ENCODE measurements at regions not wholly inside any gene's neighbourhood (a gene's known extent, or its start where the extent isn't known, plus 50 kb on each side); places are given as distances from the start of the nearest gene placed in this dataset.
"Not testable (repeated sequence)": the region's sequence is repeated elsewhere in the genome, so short reads cannot be mapped to it uniquely, and the experiment has no call there.

- Histone ChIP-seq H4K20me1 (no peaks in the 10 kb centered on the region), H3K36me3 (no peaks in the 10 kb centered on the region), H3K4me2 (peak overlapping the region; percentile 1; the same call in 1 of the 2 replicates), H3K9me3 (no peaks in the 10 kb centered on the region), H3K9ac (no peak overlapping the region), H3K27me3 (no peaks in the 10 kb centered on the region), H3K4me3 (no peak overlapping the region), H3K4me1 (peaks cover 51% of the 10 kb centered on the region), H3K27ac (no peak overlapping the region)
- TF ChIP-seq Cebpa-rat (IDR thresholded peaks at IDR 0.05) = no peak
Observed at GRCh38 chr6:21751608-21752007, 158.1 kb downstream of the SOX4 start.

GRCh38 chr6:21752054-21752811 is 158.7 kb downstream of the SOX4 start:
- Histone ChIP-seq H3K4me2 (peak overlapping the region; percentile 1; the same call in 1 of the 2 replicates), H3K4me3 (no peak overlapping the region), H3K27ac (no peak overlapping the region), H3K4me1 (peaks cover 51% of the 10 kb centered on the region), H3K36me3 (no peaks in the 10 kb centered on the region), H3K9me3 (no peaks in the 10 kb centered on the region), H4K20me1 (no peaks in the 10 kb centered on the region), H3K9ac (no peak overlapping the region), H3K27me3 (no peaks in the 10 kb centered on the region)
- TF ChIP-seq Cebpa-rat (IDR thresholded peaks at IDR 0.05) = no peak

DNA sequence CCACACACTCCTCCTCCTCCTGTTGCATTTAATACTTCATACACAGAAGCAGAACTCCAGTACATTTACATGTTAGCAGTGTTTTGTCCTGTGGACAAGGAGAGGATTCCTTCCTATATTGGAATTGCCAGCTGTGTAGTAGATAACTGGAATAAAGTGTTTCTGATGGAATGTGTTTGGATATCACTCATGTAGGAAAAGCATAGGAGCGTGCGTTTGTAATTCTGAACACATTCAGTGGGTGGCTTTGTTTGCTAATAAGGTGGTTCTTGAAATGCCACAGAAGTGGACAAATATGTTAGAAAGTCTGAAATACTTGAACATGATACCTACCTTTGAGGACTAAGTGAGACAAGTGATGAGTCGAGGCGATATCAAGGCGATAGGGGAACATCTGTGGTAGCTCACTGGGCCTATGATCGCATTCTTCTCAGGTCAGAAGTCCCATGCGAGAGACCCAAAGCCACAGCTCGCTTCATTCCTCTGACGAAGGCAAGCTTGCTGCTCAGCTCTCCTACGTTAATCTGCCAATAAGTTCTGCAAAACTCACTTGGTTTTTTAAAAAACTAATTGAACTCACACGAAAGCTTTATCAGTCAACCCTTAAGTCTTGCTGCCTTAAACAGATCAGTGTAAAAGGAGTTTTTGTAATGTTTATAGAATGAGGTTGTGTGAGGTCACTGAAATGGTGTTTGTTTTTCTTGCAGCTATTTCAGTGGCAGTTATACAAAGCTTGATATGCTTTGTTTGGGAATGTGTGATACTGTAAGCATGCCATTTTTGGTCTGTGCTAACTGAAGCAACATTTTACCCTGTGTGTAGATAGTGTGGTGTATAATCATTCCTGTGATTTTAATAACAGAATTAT is 159.9 kb downstream of the SOX4 start:
- Histone ChIP-seq H3K27ac (no peak overlapping the region), H3K4me1 (peaks cover 47% of the 10 kb centered on the region), H3K36me3 (no peaks in the 10 kb centered on the region), H3K4me2 (no peak overlapping the region; the same call in 1 of the 2 replicates), H3K4me3 (no peak overlapping the region), H3K9me3 (no peaks in the 10 kb centered on the region), H4K20me1 (no peaks in the 10 kb centered on the region), H3K27me3 (no peaks in the 10 kb centered on the region), H3K9ac (no peak overlapping the region)
- TF ChIP-seq Cebpa-rat (IDR thresholded peaks at IDR 0.05) = no peak

- no peak overlapping the region for H3K4me3 ChIP-seq
Observed at GRCh38 chr6:21754891-21755290, 161.3 kb downstream of the SOX4 start.

GRCh38 chr6:21756487-21756886 is 162.9 kb downstream of the SOX4 start:
- Histone ChIP-seq H4K20me1 (no peaks in the 10 kb centered on the region), H3K9ac (no peak overlapping the region), H3K27ac (no peak overlapping the region), H3K27me3 (no peaks in the 10 kb centered on the region), H3K36me3 (no peaks in the 10 kb centered on the region), H3K9me3 (peaks cover 8% of the 10 kb centered on the region), H3K4me3 (no peak overlapping the region), H3K4me2 (no peak overlapping the region), H3K4me1 (peaks cover 17% of the 10 kb centered on the region)
- TF ChIP-seq Cebpa-rat (IDR thresholded peaks at IDR 0.05) = no peak

More at GRCh38 chr6:21754891-21755290, 161.3 kb downstream of the SOX4 start:
- Histone ChIP-seq H4K20me1 (no peaks in the 10 kb centered on the region), H3K4me2 (no peak overlapping the region), H3K4me1 (peaks cover 33% of the 10 kb centered on the region), H3K9me3 (no peaks in the 10 kb centered on the region), H3K9ac (no peak overlapping the region), H3K36me3 (no peaks in the 10 kb centered on the region), H3K27me3 (no peaks in the 10 kb centered on the region), H3K27ac (no peak overlapping the region)
- TF ChIP-seq Cebpa-rat (IDR thresholded peaks at IDR 0.05) = no peak

DNA sequence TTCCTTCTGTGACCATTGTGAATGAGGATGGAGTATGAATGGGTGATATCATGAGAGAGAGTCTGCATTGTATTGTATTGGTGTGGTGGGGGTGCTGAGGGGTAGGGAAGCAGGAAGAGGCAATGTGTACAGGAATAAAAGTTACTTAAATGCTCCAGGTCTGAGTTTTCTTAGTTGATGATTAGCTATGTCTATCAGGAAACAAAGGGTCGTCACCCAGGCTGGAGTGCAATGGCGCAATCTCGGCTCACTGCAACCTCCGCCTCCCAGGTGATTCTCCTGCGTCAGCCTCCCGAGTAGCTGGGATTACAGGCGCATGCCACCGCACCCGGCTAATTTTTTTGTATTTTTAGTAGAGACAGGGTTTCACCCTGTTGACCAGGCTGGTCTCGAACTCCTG is 163.8 kb downstream of the SOX4 start:
- H4K20me1 ChIP-seq, H3K4me1 ChIP-seq, H3K9ac ChIP-seq, H3K36me3 ChIP-seq, H3K27ac ChIP-seq, H3K4me2 ChIP-seq, H3K27me3 ChIP-seq, H3K4me3 ChIP-seq: not testable (repeated sequence)
- H3K9me3 ChIP-seq = peaks cover 17% of the 10 kb centered on the region

DNA sequence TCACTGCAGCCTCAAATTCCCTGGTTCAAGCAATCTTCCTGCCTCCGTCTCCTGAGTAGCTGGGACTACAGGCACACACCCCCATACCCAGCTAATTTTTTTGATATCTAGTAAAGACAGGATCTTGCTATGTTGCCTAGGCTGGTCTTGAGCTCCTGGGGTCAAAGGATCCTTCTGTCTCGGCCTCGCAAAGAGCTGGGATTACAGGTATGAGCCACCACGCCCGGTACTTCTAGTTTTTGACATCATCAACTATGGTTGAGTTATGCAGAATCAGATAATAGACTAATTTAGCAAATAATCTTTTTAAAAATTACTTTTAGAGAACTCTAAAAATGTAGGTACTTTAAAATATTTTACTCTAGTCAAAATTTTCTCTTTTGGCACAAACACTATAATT is 166.2 kb downstream of the SOX4 start:
- Histone ChIP-seq H3K27me3 (no peaks in the 10 kb centered on the region), H3K36me3 (no peaks in the 10 kb centered on the region), H3K4me1 (no peaks in the 10 kb centered on the region), H3K4me3 (no peak overlapping the region), H3K9me3 (peaks cover 22% of the 10 kb centered on the region), H3K27ac (no peak overlapping the region), H3K9ac (no peak overlapping the region), H4K20me1 (no peaks in the 10 kb centered on the region), H3K4me2 (no peak overlapping the region)
- no peak for TF ChIP-seq Cebpa-rat (IDR thresholded peaks at IDR 0.05)

DNA sequence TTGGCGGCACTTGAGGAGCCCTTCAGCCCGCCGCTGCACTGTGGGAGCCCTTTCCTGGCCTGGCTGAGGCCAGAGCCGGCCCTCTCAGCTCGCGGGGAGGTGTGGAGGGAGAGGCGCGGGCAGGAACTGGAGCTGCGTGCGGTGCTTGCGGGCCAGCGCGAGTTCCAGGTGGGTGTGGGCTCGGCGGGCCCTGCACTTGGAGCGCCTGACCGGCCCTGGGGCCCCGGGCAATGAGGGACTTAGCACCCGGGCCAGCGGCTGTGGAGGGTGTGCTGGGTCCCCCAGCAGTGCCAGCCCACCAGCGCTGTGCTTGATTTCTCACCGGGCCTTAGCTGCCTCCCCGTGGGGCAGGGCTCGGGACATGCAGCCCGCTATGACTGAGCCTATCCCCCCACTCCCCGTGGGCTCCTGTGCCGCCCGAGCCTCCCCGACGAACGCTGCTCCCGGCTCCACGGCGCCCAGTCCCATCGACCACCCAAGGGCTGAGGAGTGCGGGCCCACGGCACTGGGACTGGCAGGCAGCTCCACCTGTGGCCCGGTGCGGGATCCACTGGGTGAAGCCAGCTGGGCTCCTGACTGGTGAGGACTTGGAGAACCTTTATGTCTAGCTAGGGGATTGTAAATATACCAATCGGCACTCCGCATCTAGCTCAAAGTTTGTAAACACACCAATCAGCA is 167.6 kb downstream of the SOX4 start:
- not testable (repeated sequence) for H3K4me2 ChIP-seq, H3K4me1 ChIP-seq, H3K4me3 ChIP-seq, H3K9ac ChIP-seq, H4K20me1 ChIP-seq, H3K27ac ChIP-seq, H3K27me3 ChIP-seq, H3K36me3 ChIP-seq
- H3K9me3 ChIP-seq = peaks cover 22% of the 10 kb centered on the region

GRCh38 chr6:21764989-21765388 is 171.4 kb downstream of the SOX4 start:
- no peak overlapping the region for H3K4me2 ChIP-seq

More at GRCh38 chr6:21764989-21765388, 171.4 kb downstream of the SOX4 start:
- Histone ChIP-seq H3K4me1 (no peaks in the 10 kb centered on the region), H3K9me3 (peaks cover 22% of the 10 kb centered on the region), H3K27ac (no peak overlapping the region), H3K27me3 (no peaks in the 10 kb centered on the region), H3K9ac (no peak overlapping the region), H4K20me1 (no peaks in the 10 kb centered on the region), H3K36me3 (no peaks in the 10 kb centered on the region), H3K4me3 (no peak overlapping the region)
- no peak for TF ChIP-seq Cebpa-rat (IDR thresholded peaks at IDR 0.05)

Measured in BLaER1 (cell line).